SK-N-SH (cell line): ENCODE measurements at regions not wholly inside any gene's neighbourhood (a gene's known extent, or its start where the extent isn't known, plus 50 kb on each side); places are given as distances from the start of the nearest gene placed in this dataset.

Experiments
- CTCF ChIA-PET: fragments of 300-600, 350-600 bp; formaldehyde crosslinking; extraction: SDS; loops from one replicate; lab custom pipeline; 2021; lab: Yijun Ruan, JAX
- POLR2A ChIA-PET: fragments of 350-600 bp; sonication (Branson Sonifier 250); formaldehyde crosslinking; extraction: SDS; loops from one replicate; lab custom pipeline; 2020; ENCODE audit warnings: antibody characterized with exemption, inconsistent platforms; lab: Yijun Ruan, JAX
- DNase-seq: peaks from one replicate; pipeline ENCODE4 v3.0.0; 2012
- H2AFZ ChIP-seq: fragments of 200-600 bp; sonication (generic); 2 replicates; pipeline ENCODE4 v1.8.1; 2016; ENCODE audit warnings: antibody characterized with exemption, mild to moderate bottlenecking, low read depth
- H3F3A ChIP-seq: fragments of 200-600 bp; sonication (generic); replicated peaks from 2 replicates; pipeline ENCODE3; 2016; ENCODE audit warnings: antibody characterized with exemption, mild to moderate bottlenecking; ENCODE audit not compliant: insufficient read depth
- H3K27ac ChIP-seq, 2 experiments: fragments of 200-500 bp in 1 of 2; fragments of 200-600 bp in 1 of 2; sonication (Bioruptor generic) in 1 of 2; sonication (generic), shearing (Covaris generic) in 1 of 2; 2 replicates each; pipeline versions ENCODE4 v1.5.1 to v1.6.1; 2014 to 2016; ENCODE audit warnings: low read depth in 2 of 2, inconsistent platforms in 1 of 2, low read length in 1 of 2, mild to moderate bottlenecking in 1 of 2, mixed read lengths in 1 of 2
- H3K27me3 ChIP-seq: fragments of 200-600 bp; sonication (generic), shearing (Covaris generic); 2 replicates; pipeline ENCODE4 v1.6.1; 2016; ENCODE audit warnings: mixed run types; ENCODE audit not compliant: insufficient read depth
- H3K36me3 ChIP-seq, 2 experiments: fragments of 200-500 bp in 1 of 2; fragments of 200-600 bp in 1 of 2; sonication (Bioruptor generic) in 1 of 2; sonication (generic) in 1 of 2; replicated peaks in 1 of 2; 2 replicates each; pipeline versions ENCODE3 to v1.5.1; 2014 to 2016; ENCODE audit warnings: low read length in 1 of 2, mild to moderate bottlenecking in 1 of 2; ENCODE audit not compliant: insufficient read depth in 2 of 2, control insufficient read depth in 1 of 2
- H3K4me1 ChIP-seq, 2 experiments: fragments of 200-500 bp in 1 of 2; fragments of 200-600 bp in 1 of 2; sonication (Bioruptor generic) in 1 of 2; sonication (generic), shearing (Covaris generic) in 1 of 2; 2 replicates each; pipeline versions ENCODE4 v1.5.1 to v1.6.1; 2014 to 2016; ENCODE audit warnings: low read depth in 1 of 2, low read length in 1 of 2, mixed run types in 1 of 2; ENCODE audit not compliant: insufficient read depth in 2 of 2, control insufficient read depth in 1 of 2
- H3K4me2 ChIP-seq: fragments of 200-600 bp; sonication (generic), shearing (Covaris generic); 2 replicates; pipeline ENCODE4 v1.6.1; 2017; ENCODE audit warnings: mixed run types
- H3K4me3 ChIP-seq, 2 experiments: fragments of 200-500 bp in 1 of 2; fragments of 200-600 bp in 1 of 2; sonication (Bioruptor generic) in 1 of 2; sonication (generic), shearing (Covaris generic) in 1 of 2; 2 replicates each; pipeline versions ENCODE4 v1.5.1 to v1.8.1; 2014 to 2016; ENCODE audit warnings: low read depth in 2 of 2, inconsistent platforms in 1 of 2, low read length in 1 of 2, mild to moderate bottlenecking in 1 of 2, mixed read lengths in 1 of 2, moderate library complexity in 1 of 2
- H3K79me2 ChIP-seq: fragments of 200-600 bp; sonication (generic); 2 replicates; pipeline ENCODE4 v1.8.1; 2017; ENCODE audit warnings: mild to moderate bottlenecking; ENCODE audit not compliant: insufficient read depth
- H3K9ac ChIP-seq: fragments of 200-600 bp; sonication (generic); 2 replicates; pipeline ENCODE4 v1.6.1; 2017; ENCODE audit warnings: mixed run types
- H3K9me2 ChIP-seq: fragments of 200-600 bp; sonication (generic); 2 replicates; pipeline ENCODE4 v1.6.1; 2017; ENCODE audit warnings: mixed run types
- H3K9me3 ChIP-seq: fragments of 200-600 bp; sonication (generic); 2 replicates; pipeline ENCODE4 v1.6.1; 2017; ENCODE audit warnings: mixed run types, mild to moderate bottlenecking, moderate library complexity
- H4K20me1 ChIP-seq: fragments of 200-600 bp; sonication (generic); 2 replicates; pipeline ENCODE4 v1.6.1; 2017; ENCODE audit warnings: mild to moderate bottlenecking, mixed run types; ENCODE audit not compliant: insufficient read depth
- CHD2 ChIP-seq: fragments of 150-350 bp; IDR thresholded peaks from 2 replicates; pipeline ENCODE4 v1.6.1; 2018; ENCODE audit warnings: low read length; ENCODE audit not compliant: partially characterized antibody
- ELF1 ChIP-seq: IDR thresholded peaks from 2 replicates; pipeline ENCODE4 v1.4.0; 2012
- FOSL2 ChIP-seq: IDR thresholded peaks from 2 replicates; pipeline ENCODE4 v1.4.0; 2012; ENCODE audit warnings: low read depth, mild to moderate bottlenecking, moderate library complexity, borderline replicate concordance
- FOXJ3 ChIP-seq: sonication (generic); formaldehyde crosslinking; IDR thresholded peaks from 2 replicates; pipeline ENCODE4 v1.5.1; 2020; ENCODE audit warnings: mild to moderate bottlenecking, missing genetic modification reagents
- GABPA ChIP-seq: IDR thresholded peaks from 2 replicates; pipeline ENCODE4 v1.4.0; 2012; ENCODE audit warnings: low read depth, mild to moderate bottlenecking
- MEF2A ChIP-seq: IDR thresholded peaks from 2 replicates; pipeline ENCODE4 v1.4.0; 2012; ENCODE audit warnings: low read depth, borderline replicate concordance
- MXI1 ChIP-seq: IDR thresholded peaks from 2 replicates; pipeline ENCODE4 v1.6.1; 2012; ENCODE audit warnings: mild to moderate bottlenecking, low read depth, low read length, improper control_type of control experiment
- POLR2AphosphoS5 ChIP-seq: IDR thresholded peaks from 2 replicates; pipeline ENCODE4 v1.6.1; 2012; ENCODE audit warnings: low read depth, low read length
- RAD21 ChIP-seq: IDR thresholded peaks from 2 replicates; pipeline ENCODE4 v1.6.1; 2012; ENCODE audit warnings: mild to moderate bottlenecking, low read length
- RCOR1 ChIP-seq: fragments of 150-350 bp; IDR thresholded peaks from 2 replicates; pipeline ENCODE4 v1.6.1; 2017; ENCODE audit warnings: antibody characterized with exemption, low read length
- RFX5 ChIP-seq: IDR thresholded peaks from 2 replicates; pipeline ENCODE4 v1.6.1; 2012; ENCODE audit warnings: mild to moderate bottlenecking, improper control_type of control experiment, low read length
- SIN3A ChIP-seq: IDR thresholded peaks from 2 replicates; pipeline ENCODE4 v1.6.1; 2012; ENCODE audit warnings: low read depth, mild to moderate bottlenecking, low read length, moderate library complexity, borderline replicate concordance
- SMC3 ChIP-seq: IDR thresholded peaks from 2 replicates; pipeline ENCODE4 v1.6.1; 2012; ENCODE audit warnings: low read depth, low read length, improper control_type of control experiment
- TAF1 ChIP-seq: IDR thresholded peaks from 2 replicates; pipeline ENCODE4 v1.6.1; 2012; ENCODE audit warnings: low read depth, mild to moderate bottlenecking, low read length, moderate library complexity, borderline replicate concordance
- TCF12 ChIP-seq: IDR thresholded peaks from 2 replicates; pipeline ENCODE4 v1.4.0; 2012
- WGBS: methylation state at CpG from one replicate; pipeline ENCODE4 v1.1.6; 2017; ENCODE audit warnings: low lambda C conversion rate; 5-methylcytosine and 5-hydroxymethylcytosine counted together
- TF ChIP-seq, protein P1 (sequence below): IDR thresholded peaks from 2 replicates; pipeline ENCODE4 v1.4.0; 2012; ENCODE audit warnings: low read depth, borderline replicate concordance
- TF ChIP-seq, protein P2 (sequence below): IDR thresholded peaks from 2 replicates; pipeline ENCODE4 v1.4.0; 2012; ENCODE audit warnings: low read depth, borderline replicate concordance
- TF ChIP-seq, protein P3 (sequence below): fragments of 150-350 bp; IDR thresholded peaks from 2 replicates; pipeline ENCODE4 v1.6.1; 2016; ENCODE audit warnings: mild to moderate bottlenecking, low read depth, low read length
- TF ChIP-seq, protein P4 (sequence below): fragments of 150-350 bp; IDR thresholded peaks from 2 replicates; pipeline ENCODE4 v1.6.1; 2017; ENCODE audit warnings: antibody characterized with exemption, low read length, low read depth, borderline replicate concordance

DNA sequence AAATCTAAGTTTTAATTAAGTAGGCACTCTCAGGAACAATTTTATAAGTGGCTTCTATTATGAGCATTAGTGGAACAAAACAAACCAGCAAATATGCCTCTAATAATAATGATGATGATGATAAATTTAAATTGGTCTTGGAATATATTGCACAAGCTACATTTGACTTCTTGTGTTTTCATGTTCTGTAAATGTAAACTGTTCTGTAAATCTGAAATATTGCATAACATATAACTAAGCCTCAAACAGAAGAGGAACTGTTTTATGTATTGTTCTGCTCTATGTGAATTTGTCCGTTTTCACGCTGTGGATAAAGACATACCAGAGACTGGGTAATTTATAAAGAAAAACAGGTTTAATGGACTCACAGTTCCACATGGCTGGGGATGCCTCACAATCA lies 625.2 kb upstream of the CELF2 start:
- TF ChIP-seq TAF1 (no peak), RCOR1 (no peak), FOXJ3 (no peak), FOSL2 (no peak), MXI1 (no peak), CHD2 (no peak)
- TF ChIP-seq, protein P1, sequence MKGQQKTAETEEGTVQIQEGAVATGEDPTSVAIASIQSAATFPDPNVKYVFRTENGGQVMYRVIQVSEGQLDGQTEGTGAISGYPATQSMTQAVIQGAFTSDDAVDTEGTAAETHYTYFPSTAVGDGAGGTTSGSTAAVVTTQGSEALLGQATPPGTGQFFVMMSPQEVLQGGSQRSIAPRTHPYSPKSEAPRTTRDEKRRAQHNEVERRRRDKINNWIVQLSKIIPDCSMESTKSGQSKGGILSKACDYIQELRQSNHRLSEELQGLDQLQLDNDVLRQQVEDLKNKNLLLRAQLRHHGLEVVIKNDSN, result no peak
- TF ChIP-seq, protein P2, sequence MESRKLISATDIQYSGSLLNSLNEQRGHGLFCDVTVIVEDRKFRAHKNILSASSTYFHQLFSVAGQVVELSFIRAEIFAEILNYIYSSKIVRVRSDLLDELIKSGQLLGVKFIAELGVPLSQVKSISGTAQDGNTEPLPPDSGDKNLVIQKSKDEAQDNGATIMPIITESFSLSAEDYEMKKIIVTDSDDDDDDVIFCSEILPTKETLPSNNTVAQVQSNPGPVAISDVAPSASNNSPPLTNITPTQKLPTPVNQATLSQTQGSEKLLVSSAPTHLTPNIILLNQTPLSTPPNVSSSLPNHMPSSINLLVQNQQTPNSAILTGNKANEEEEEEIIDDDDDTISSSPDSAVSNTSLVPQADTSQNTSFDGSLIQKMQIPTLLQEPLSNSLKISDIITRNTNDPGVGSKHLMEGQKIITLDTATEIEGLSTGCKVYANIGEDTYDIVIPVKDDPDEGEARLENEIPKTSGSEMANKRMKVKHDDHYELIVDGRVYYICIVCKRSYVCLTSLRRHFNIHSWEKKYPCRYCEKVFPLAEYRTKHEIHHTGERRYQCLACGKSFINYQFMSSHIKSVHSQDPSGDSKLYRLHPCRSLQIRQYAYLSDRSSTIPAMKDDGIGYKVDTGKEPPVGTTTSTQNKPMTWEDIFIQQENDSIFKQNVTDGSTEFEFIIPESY, result no peak
- no peak overlapping the region for H3K27ac ChIP-seq
- H3K4me2 ChIP-seq, result no peak overlapping the region
- H3K9me3 ChIP-seq, result no peaks in the 10 kb centered on the region
- no peaks in the 10 kb centered on the region for H3K27me3 ChIP-seq
- WGBS, result 42% methylated on average over 2 of the region's 2 CpGs
- no peaks in the 10 kb centered on the region for H3K9me2 ChIP-seq
- no peaks in the 10 kb centered on the region for H4K20me1 ChIP-seq
- H3K36me3 ChIP-seq, result no peaks in the 10 kb centered on the region
- no peaks in the 10 kb centered on the region for H3F3A ChIP-seq
- H3K4me1 ChIP-seq, result no peaks in the 10 kb centered on the region
- no peaks in the 10 kb centered on the region for H3K79me2 ChIP-seq
- ChIA-PET POLR2A (no interaction called here), CTCF (no interaction called here)
- no peak overlapping the region for H3K9ac ChIP-seq
- DNase-seq, result no peak
- no peak overlapping the region for H2AFZ ChIP-seq
- no peak overlapping the region for H3K4me3 ChIP-seq

DNA sequence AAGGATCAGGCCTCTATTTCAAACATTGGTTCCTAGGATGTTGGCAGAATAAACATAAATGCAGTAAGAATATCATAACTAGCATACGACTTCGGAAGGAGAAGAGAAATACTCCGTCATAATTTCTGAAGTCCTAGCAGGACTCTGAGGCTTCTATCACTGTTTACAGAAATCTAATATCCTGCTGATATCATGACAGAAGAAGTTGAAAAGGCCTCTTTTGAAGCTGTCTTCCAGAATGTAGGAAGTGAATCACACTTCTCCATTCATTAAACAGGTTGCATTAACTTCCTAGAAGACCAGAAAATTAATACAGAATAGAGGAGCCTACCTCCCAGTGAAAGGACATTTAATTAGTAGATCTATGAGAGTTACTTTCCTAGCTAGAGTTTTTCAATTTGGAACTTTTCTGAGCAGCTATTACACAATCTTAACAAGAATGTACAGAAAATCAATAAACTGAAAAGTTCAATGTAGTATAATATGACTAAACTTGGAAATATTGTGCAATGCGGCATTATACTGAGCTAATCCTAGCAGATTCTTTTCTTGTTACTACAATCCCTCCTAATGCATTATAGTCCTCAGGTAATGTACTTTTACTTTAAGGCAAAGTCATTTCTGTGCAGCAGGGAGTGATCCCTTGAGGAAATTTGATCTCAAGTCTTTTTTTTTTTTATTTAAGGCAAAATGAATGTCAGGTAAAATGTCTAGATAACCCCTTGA lies 622.6 kb upstream of the CELF2 start:
- TF ChIP-seq, protein P3, sequence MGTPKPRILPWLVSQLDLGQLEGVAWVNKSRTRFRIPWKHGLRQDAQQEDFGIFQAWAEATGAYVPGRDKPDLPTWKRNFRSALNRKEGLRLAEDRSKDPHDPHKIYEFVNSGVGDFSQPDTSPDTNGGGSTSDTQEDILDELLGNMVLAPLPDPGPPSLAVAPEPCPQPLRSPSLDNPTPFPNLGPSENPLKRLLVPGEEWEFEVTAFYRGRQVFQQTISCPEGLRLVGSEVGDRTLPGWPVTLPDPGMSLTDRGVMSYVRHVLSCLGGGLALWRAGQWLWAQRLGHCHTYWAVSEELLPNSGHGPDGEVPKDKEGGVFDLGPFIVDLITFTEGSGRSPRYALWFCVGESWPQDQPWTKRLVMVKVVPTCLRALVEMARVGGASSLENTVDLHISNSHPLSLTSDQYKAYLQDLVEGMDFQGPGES, result no peak
- TF ChIP-seq FOXJ3 (no peak), GABPA (no peak), SMC3 (no peak), POLR2AphosphoS5 (no peak), SIN3A (no peak), ELF1 (no peak), CHD2 (no peak), MXI1 (no peak), RAD21 (no peak), RCOR1 (no peak), MEF2A (no peak), TCF12 (no peak), RFX5 (no peak)
- TF ChIP-seq, protein P1, result no peak
- TF ChIP-seq, protein P4, sequence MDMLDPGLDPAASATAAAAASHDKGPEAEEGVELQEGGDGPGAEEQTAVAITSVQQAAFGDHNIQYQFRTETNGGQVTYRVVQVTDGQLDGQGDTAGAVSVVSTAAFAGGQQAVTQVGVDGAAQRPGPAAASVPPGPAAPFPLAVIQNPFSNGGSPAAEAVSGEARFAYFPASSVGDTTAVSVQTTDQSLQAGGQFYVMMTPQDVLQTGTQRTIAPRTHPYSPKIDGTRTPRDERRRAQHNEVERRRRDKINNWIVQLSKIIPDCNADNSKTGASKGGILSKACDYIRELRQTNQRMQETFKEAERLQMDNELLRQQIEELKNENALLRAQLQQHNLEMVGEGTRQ, result no peak
- TF ChIP-seq, protein P2, result no peak
- Histone ChIP-seq H3K9me2 (no peaks in the 10 kb centered on the region), H3K4me3 (no peak overlapping the region), H3K4me1 (no peaks in the 10 kb centered on the region), H3K9ac (no peak overlapping the region), H3K9me3 (no peaks in the 10 kb centered on the region), H2AFZ (no peak overlapping the region), H3K27me3 (no peaks in the 10 kb centered on the region), H4K20me1 (no peaks in the 10 kb centered on the region), H3F3A (no peaks in the 10 kb centered on the region), H3K79me2 (no peaks in the 10 kb centered on the region), H3K36me3 (no peaks in the 10 kb centered on the region), H3K27ac (no peak overlapping the region), H3K4me2 (no peak overlapping the region)
- CTCF ChIA-PET, result interaction anchor here (0.9 kb wide), 1 partner anchor 14 kb away, joined by 3 read pairs; no protein-coding TSS in a partner anchor
- WGBS, result 29% methylated on average over 4 of the region's 4 CpGs
- no peak for DNase-seq
- POLR2A ChIA-PET, result no interaction called here
